GM20000 (cell line): ENCODE measurements at regions not wholly inside any gene's neighbourhood (a gene's known extent, or its start where the extent isn't known, plus 50 kb on each side); places are given as distances from the start of the nearest gene placed in this dataset.

Source experiments
- DNase-seq: peaks from one replicate; pipeline ENCODE4 v3.0.0; 2012; ENCODE audit warnings: low spot score
- TF ChIP-seq, protein P1 (sequence below): IDR thresholded peaks from 2 replicates; pipeline ENCODE4 v1.5.1; 2012; ENCODE audit warnings: mild to moderate bottlenecking, control low read depth; ENCODE audit errors: extremely low read depth, missing control alignments

GRCh38 chr2:134144651-134145050 lies 109.2 kb upstream of the MGAT5 start:
- no peak for DNase-seq
- TF ChIP-seq, protein P1, sequence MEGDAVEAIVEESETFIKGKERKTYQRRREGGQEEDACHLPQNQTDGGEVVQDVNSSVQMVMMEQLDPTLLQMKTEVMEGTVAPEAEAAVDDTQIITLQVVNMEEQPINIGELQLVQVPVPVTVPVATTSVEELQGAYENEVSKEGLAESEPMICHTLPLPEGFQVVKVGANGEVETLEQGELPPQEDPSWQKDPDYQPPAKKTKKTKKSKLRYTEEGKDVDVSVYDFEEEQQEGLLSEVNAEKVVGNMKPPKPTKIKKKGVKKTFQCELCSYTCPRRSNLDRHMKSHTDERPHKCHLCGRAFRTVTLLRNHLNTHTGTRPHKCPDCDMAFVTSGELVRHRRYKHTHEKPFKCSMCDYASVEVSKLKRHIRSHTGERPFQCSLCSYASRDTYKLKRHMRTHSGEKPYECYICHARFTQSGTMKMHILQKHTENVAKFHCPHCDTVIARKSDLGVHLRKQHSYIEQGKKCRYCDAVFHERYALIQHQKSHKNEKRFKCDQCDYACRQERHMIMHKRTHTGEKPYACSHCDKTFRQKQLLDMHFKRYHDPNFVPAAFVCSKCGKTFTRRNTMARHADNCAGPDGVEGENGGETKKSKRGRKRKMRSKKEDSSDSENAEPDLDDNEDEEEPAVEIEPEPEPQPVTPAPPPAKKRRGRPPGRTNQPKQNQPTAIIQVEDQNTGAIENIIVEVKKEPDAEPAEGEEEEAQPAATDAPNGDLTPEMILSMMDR = no peak

DNA sequence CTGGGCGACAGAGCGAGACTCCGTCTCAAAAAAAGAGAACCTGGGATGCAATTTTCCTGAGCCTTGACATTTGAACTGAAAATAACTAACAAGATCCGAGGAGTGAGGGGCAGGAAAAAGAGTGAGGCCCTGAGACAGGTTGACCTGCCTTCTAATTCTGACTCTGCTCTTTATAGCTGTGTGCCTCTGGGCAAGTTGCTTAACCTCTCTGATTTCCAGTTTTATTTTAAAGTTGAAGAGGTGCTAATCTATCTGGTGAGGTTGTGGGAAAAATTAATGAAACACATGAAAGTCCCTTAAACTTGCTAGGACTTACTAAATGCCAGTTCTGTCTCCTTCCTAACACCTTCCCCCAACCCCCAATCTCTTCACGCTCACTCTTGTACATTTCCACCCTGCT lies 108.4 kb upstream of the MGAT5 start:
- TF ChIP-seq, protein P1 = no peak
- no peak for DNase-seq

- TF ChIP-seq, protein P1 = no peak
- no peak for DNase-seq
Measured at GRCh38 chr2:134146161-134146560, 107.7 kb upstream of the MGAT5 start.

DNA sequence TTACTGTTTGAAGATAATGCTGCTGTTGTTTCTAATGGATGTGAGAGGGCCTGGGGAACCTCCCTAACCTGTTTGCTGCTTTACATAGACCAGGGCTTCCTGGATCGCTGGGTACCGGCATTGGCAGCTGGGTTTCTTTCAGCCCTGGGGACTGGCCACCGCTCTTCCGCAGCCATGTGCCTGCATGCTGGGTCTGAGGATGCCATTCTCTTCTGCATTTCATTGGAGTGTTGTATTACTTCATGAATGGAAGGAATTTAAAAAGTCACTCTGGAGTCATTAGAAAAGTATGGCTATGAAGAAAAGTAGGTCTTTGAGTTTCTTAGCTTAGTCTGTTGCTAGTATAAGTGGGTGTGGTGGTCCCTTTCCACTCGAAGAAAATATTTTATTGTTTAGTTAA lies 107.3 kb upstream of the MGAT5 start:
- TF ChIP-seq, protein P1 = no peak
- no peak for DNase-seq

GRCh38 chr2:134148172-134148571 lies 105.7 kb upstream of the MGAT5 start:
- TF ChIP-seq, protein P1 = no peak
- no peak for DNase-seq

- TF ChIP-seq, protein P1 = no peak
- no peak for DNase-seq
Measured at GRCh38 chr2:134148843-134149472, 104.9 kb upstream of the MGAT5 start.

- DNase-seq = no peak
- TF ChIP-seq, protein P1 = no peak
Measured at GRCh38 chr2:134149904-134150303, 104.0 kb upstream of the MGAT5 start.
